NCI-H1417 (cell line): ENCODE measurements at regions not wholly inside any gene's neighbourhood (a gene's known extent, or its start where the extent isn't known, plus 50 kb on each side); places are given as distances from the start of the nearest gene placed in this dataset.
"Not testable (repeated sequence)": the region's sequence is repeated elsewhere in the genome, so short reads cannot be mapped to it uniquely, and the experiment has no call there.

Source experiments
- DNase-seq, 3 experiments: peaks; one replicate each; lab custom pipeline; 2025; lab: John Stamatoyannopoulos, UW

DNA sequence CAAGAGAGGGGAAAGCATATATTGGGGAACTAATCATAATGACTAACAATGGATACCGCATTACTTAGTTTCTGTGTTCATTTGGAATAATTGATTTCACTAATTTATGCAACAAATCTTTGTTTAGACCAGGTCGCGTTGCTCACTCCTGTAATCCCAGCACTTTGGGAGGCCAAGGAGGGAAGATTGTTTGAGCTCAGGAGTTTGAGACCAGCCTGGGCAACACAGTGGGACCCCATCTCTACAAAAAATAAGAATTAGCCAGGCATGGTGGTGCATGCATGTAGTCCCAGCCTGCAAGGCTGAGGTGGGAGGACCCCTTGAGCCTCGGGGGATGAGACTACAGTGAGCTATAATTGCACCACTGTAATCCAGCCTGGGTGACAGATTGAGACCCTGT is 585.7 kb upstream of the CBLB start:
- no peak for DNase-seq

DNA sequence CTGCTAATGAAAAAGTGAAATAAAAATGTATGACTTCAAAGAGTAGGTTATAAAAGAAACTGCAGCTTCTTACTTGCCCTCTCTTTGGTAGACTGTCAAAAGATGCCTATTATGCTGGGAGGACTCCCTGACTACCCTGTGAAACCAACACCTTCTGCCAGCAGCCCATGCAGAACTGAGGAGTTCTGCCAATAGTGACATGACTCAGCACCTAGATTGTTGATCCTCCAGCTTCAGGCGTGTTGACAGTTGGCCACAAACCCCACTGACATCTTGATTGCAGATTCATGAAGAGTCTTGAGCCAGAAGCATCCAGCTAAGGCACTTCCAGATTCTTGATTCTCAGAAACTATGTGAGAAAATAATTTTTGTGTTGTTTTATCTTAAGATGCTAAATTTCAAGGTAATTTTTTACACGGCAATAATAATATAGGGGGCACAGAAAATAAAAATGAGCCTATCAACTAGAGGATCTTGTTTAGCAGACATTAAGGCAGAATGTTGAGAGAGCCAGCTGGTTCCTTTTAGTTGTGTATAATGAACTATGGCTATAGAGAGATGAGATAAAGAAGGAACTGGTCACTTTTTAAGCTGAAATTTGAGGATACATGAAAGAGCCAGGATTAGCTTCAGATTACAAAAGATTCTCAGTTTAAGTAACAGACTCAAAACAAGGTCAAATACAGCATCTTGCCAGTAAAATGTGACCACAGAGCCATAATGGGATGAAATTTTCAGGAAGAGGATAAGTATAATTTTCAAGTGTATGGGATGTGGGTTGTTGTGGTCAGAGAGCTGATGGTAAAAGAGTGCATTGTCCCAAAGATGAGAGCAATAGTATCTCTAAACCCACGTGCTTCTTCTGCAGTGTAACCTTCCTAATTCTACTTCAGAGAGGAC is 588.7 kb upstream of the CBLB start:
- no peak for DNase-seq

DNA sequence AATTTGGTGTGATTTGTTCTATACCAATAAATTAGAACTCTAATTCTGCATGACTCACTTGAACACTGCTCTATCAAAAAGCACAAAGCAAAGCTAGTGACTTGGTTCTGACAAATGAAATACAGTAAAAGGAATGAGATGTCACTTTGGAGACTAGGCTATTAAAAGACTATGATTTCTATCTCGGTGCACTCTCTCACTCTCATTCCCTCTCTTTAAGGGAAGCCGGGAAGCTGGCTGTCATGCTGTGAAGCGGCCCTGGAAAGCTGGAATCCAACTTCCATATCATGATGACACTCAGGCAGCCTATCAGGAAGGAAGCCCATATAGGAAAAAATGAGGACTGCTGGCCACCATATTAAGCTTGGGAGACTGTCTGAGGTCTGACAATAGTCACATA is 590.1 kb upstream of the CBLB start:
- no peak for DNase-seq

- DNase-seq, result no peak
These were observed 598.1 kb upstream of the CBLB start for GRCh38 chr3:106466881-106467280.

DNA sequence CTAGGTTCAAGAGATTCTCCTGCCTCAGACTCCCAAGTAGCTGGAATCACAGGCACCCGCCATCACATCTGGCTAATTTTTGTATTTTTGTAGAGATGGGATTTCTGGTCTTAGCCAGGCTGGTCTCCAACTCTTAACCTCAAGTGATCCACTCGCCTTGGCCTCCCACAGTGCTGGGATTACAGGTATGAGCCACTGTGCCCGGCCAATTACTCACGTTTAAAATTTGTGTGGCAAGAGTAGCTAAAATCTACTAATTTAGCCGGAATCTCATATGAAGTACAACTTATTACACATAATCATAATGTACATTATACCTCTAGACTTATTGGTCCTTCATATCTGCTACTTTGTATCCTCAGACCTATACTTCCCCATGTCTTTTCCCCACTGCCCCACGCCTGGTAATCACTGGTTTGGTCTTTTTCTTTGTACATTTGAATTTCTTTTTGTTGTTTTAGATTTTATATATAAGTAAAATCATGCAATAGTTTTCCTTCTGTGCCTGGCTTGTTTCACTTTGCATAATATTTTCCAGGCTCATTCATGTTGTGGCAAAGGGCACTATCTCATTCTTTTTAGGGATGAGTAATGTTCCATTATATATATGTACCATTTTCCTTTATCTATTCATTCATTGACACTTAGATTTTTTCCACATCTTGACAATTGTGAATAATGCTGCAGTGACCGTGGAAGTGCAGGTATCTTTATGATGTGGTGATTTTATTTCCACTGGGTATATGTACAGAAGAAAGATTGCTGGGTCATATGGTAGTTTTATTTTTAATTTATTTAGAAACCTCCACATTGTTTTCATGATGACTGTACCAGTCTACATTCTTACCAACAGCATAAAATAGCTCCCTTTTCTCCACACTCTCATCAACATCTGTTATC is 605.0 kb upstream of the CBLB start:
- no peak for DNase-seq

DNA sequence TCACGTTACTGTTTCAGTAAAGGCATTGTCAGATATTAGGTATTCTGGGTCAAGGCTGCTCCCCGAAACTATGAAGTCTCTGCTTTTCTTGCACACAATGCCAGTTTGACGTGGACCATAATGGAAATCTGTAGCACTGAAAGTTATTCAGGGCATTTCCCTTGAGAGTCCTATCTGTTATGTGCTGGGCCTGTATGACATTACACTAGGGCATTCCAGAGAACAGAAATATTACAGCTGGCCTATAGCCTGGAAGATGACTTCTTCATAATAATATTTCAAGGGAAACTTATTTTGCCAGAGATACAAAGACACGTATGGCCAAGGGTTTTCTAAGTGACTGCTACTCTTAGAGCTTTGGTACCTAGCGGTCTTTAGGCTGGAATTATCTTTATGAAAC is 613.6 kb upstream of the CBLB start:
- DNase-seq, result no peak

DNA sequence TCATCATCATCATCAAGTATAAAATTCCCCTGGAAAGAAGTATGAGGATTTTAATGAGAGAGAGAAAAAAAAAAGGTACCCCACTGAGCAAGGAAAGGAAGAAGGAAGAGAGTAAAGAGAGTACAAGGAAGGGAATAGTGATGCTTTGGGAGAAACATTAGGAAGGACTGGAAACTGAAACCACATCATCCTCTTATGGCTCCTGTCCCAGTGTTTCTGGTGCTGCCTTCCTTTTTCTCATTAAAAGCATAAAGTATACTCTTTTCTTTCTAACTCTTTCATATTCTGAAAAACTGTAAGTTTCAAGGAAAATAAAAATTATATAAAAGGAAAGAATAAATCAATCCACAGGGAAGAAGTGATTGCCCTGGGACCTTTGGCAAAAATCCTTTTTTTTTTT is 616.4 kb upstream of the CBLB start:
- peak in 2 of 3 experiments; percentile 26 to 77 for DNase-seq

DNA sequence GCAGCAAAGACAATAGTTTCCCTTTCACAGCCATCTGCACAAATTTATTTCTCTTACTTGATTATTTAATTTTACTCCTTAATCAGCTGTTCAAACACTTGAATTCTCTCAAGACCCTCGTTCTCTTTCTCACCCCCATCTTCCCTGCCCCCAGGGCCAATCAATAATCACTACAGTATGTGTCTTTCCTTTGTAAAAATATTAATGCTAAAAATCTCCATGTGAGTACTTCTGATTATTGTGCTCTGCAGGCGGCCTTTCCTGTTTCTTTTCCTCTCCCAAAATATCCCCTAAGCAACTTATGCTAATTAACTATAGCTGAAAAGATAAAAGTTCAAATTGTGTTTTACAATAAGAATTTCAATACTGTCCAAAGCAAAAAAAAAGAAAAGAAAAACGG is 617.0 kb upstream of the CBLB start:
- peak in 2 of 3 experiments; percentile 74 to 95 for DNase-seq

DNA sequence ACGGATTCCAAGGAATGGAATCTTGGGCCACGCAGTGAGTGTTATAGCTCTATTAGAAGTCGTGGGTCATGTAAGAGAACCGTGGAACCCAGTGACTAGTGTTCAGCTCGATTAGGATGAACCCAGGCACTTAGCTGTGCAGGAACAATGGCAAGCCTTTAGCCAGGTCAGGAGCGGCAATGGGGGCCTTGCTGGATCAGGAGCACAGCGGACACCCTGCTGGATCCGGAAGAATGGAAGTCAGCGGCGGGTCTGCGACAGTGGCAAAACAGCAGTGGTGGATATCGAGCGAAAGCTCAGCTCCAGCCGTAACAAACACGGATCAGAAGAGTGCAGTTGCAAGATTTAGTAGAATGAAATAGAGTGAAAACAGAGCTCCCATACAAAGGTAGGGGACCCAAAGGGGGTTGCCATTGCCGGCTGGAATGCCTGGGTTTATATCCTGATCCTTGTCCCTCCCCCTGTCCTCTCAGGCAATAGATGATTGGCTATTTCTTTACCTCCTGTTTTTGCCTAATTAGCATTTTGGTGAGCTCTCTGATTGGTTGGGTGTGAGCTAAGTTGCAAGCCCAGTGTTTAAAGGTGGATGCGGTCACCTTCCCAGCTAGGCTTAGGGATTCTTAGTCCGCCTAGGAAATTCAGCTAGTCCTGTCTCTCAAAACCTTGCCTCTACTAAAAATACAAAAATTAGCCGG is 618.3 kb upstream of the CBLB start:
- not testable (repeated sequence) for DNase-seq

DNA sequence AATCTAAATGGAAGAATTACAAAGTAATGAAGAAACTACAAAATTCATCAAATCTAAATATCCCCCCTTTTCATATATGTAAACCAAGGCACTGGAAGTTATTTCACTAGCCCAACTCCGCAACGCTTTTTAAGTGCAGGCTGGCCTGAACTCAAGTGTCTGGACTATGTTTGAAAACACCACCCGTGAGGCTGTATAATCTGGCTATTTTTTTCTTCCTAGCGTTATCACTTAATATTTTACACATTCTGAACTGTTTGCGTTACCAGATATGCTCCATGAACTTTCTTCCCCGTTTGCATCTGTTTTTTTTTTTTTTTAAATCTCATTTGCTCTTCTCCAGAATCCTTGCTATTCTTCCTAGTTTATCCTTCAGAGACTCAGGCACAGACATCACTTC is 619.5 kb upstream of the CBLB start:
- no peak for DNase-seq

- no peak for DNase-seq
These were observed 623.0 kb upstream of the CBLB start for GRCh38 chr3:106491796-106492195.

GRCh38 chr3:106508331-106508893 is 639.6 kb upstream of the CBLB start:
- DNase-seq, result no peak

- no peak for DNase-seq
These were observed 641.4 kb upstream of the CBLB start for GRCh38 chr3:106510206-106510605.

GRCh38 chr3:106512846-106513245 is 644.0 kb upstream of the CBLB start:
- DNase-seq, result no peak

- no peak for DNase-seq
These were observed 645.6 kb upstream of the CBLB start for GRCh38 chr3:106514431-106514830.

- no peak for DNase-seq
These were observed 649.7 kb upstream of the CBLB start for GRCh38 chr3:106518516-106518915.

GRCh38 chr3:106522397-106522796 is 653.6 kb upstream of the CBLB start:
- no peak for DNase-seq

DNA sequence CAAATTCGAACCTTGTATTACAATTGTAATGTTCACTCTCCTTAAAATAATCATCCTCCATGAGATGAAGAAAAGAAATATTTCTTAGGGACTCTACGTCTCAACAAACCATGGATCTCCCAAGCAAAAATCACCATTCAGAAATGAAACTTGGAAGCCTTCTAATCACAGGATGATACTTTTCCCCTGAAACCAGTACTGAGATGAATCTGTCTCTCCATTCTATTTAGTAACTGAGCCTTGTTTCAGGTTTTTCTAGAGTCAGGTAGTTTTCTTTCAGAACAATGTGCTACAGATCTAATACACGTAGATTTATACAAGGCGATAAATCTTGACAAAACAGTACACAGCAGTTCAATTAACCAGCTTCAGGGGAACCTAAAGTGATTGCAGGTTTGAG is 660.1 kb upstream of the CBLB start:
- DNase-seq, result no peak

DNA sequence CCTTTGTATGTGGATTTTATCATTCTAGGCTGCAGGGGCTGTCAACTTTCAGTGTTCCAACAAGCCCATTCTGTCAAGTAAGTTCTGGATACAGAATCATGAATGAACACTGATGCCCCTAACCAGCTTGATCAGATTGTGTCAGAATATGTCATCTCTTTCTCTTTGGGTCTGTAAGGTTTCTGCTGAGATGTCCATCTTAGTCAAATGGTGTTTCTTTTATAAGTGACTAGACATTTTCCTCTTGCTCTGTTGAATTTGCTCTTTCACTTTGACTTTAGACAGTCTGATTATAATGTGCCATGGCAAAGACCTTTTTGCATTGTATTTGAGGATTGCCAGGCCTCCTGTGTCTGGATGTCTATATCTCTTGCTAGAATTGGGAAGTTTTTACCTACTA is 660.9 kb upstream of the CBLB start:
- no peak for DNase-seq

GRCh38 chr3:106530367-106530766 is 661.6 kb upstream of the CBLB start:
- DNase-seq, result no peak

- DNase-seq, result not testable (repeated sequence)
These were observed 663.0 kb upstream of the CBLB start for GRCh38 chr3:106531771-106532329.
